GM12865 (cell line): ENCODE measurements at regions not wholly inside any gene's neighbourhood (a gene's known extent, or its start where the extent isn't known, plus 50 kb on each side); places are given as distances from the start of the nearest gene placed in this dataset.

ENCODE experiments used
- DNase-seq: peaks from one replicate; pipeline ENCODE4 v3.0.0; 2010; ENCODE audit warnings: low read depth
- H3K4me3 ChIP-seq: 2 replicates; pipeline ENCODE4 v1.5.1; 2011; ENCODE audit warnings: mild to moderate bottlenecking, low read depth, low read length, control low read depth
- TF ChIP-seq, protein P1 (sequence below): IDR thresholded peaks from 2 replicates; pipeline ENCODE4 v1.5.1; 2011; ENCODE audit warnings: low read length, control low read depth, low read depth, inconsistent platforms; ENCODE audit not compliant: insufficient read depth; ENCODE audit errors: missing control alignments

- TF ChIP-seq, protein P1, sequence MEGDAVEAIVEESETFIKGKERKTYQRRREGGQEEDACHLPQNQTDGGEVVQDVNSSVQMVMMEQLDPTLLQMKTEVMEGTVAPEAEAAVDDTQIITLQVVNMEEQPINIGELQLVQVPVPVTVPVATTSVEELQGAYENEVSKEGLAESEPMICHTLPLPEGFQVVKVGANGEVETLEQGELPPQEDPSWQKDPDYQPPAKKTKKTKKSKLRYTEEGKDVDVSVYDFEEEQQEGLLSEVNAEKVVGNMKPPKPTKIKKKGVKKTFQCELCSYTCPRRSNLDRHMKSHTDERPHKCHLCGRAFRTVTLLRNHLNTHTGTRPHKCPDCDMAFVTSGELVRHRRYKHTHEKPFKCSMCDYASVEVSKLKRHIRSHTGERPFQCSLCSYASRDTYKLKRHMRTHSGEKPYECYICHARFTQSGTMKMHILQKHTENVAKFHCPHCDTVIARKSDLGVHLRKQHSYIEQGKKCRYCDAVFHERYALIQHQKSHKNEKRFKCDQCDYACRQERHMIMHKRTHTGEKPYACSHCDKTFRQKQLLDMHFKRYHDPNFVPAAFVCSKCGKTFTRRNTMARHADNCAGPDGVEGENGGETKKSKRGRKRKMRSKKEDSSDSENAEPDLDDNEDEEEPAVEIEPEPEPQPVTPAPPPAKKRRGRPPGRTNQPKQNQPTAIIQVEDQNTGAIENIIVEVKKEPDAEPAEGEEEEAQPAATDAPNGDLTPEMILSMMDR, result no peak
- no peak for DNase-seq
Observed at GRCh38 chr1:208410409-208410808, 166.2 kb upstream of the PLXNA2 start.

DNA sequence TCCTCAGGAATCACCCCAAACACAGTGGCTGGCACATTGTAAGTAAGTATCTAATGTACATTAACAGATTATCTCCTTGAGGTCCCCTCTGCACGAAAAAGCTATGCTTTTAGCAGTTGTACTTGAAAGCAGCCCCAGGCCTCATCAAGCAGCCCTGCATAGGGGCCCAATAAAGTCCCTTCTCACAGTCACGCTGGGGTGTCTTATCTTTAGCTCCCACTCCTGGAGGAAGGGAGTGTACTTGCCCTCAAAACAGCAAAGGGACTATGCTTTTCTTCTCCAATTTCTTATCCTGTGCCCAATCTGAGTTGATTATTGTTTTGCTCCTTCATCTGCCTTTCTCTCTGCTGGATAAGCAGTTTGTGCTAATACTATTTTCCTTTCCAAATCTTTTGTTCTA, 168.8 kb upstream of the PLXNA2 start:
- TF ChIP-seq, protein P1, result no peak
- no peak for DNase-seq
- H3K4me3 ChIP-seq, result no peak overlapping the region

More at GRCh38 chr1:208410409-208410808, 166.2 kb upstream of the PLXNA2 start:
- H3K4me3 ChIP-seq, result no peak overlapping the region

DNA sequence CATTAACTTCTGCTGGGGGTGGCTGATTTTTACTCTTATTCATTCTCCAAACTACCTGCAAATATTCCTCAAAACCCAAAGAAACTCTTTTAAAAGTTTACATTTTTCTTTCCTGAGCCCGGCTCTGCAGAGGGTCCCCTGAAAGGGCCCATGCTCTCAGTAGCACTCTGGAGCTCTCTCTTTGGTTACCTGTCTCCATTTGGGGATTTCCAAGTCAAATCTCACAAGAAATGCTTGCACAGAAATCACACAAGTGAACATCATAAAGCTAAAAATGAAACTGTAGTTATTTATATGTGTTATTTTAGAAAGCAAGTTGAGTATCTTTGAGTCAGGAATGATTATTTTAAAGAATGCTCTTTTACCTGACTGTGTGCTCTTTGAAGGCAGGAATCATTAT, 174.5 kb upstream of the PLXNA2 start:
- DNase-seq, result peak; percentile 27
- H3K4me3 ChIP-seq, result no peak overlapping the region
- TF ChIP-seq, protein P1, result no peak

GRCh38 chr1:208419746-208420420, 175.7 kb upstream of the PLXNA2 start:
- DNase-seq, result no peak
- TF ChIP-seq, protein P1, result no peak
- no peak overlapping the region for H3K4me3 ChIP-seq

GRCh38 chr1:208420696-208421095, 176.5 kb upstream of the PLXNA2 start:
- no peak for DNase-seq
- TF ChIP-seq, protein P1, result no peak
- no peak overlapping the region for H3K4me3 ChIP-seq

DNA sequence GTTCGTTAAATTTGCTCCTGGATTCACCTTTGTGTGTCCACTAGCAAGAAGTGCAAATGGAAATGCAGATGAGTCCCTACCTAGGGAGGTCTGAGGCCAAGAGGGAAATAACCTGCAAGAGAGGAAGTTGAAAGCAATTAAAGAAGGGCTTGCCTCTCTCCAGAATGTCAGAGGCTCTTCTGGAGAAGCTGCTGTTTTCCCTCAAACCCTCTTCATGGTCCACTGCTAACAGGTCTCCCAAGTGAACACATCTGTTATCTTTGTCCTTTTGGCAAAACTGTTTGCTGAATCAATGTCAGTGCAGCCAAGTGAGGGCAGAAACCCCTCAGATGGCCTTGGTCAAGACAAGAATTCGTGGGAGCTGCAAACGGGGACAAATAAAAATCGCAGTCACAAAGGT, 177.3 kb upstream of the PLXNA2 start:
- H3K4me3 ChIP-seq, result no peak overlapping the region
- DNase-seq, result no peak
- TF ChIP-seq, protein P1, result no peak

- no peak overlapping the region for H3K4me3 ChIP-seq
- DNase-seq, result no peak
- TF ChIP-seq, protein P1, result no peak
Observed at GRCh38 chr1:208423526-208423925, 179.3 kb upstream of the PLXNA2 start.
